GM10248 (cell line): ENCODE measurements at regions not wholly inside any gene's neighbourhood (a gene's known extent, or its start where the extent isn't known, plus 50 kb on each side); places are given as distances from the start of the nearest gene placed in this dataset.

ENCODE experiments used
- CTCF ChIA-PET: fragments of 300-600 bp; sonication (Branson Sonifier 250); formaldehyde crosslinking; extraction: SDS; loops from one replicate; lab custom pipeline; 2021; ENCODE audit warnings: antibody characterized with exemption; lab: Yijun Ruan, JAX
- POLR2A ChIA-PET: fragments of 350-650 bp; sonication (Branson Sonifier 250); formaldehyde crosslinking; extraction: SDS; loops from one replicate; lab custom pipeline; 2020; ENCODE audit warnings: antibody characterized with exemption; lab: Yijun Ruan, JAX
- DNase-seq: peaks from one replicate; pipeline ENCODE4 v3.0.0; 2012; ENCODE audit errors: extremely low spot score
- CTCF ChIP-seq: IDR thresholded peaks from 2 replicates; pipeline ENCODE4 v1.5.1; 2012; ENCODE audit warnings: mild to moderate bottlenecking, low read depth; ENCODE audit errors: extremely low read depth, missing control alignments, control extremely low read depth

GRCh38 chr7:32256376-32256775 lies 186.2 kb upstream of the PDE1C start:
- POLR2A ChIA-PET: no interaction called here
- no peak for TF ChIP-seq CTCF
- no peak for DNase-seq
- CTCF ChIA-PET: interaction anchor here (1.3 to 1.7 kb wide), 3 partner anchors 11 to 46 kb away, joined by 4 to 5 read pairs (median 5); no protein-coding TSS in a partner anchor

- TF ChIP-seq CTCF: no peak
- ChIA-PET POLR2A (no interaction called here), CTCF (interaction anchor here (1.7 kb wide), 1 partner anchor 14 kb away, joined by 4 read pairs; no protein-coding TSS in a partner anchor)
- no peak for DNase-seq
Measured at GRCh38 chr7:32255036-32255435, 184.8 kb upstream of the PDE1C start.

GRCh38 chr7:32253299-32253698 lies 183.1 kb upstream of the PDE1C start:
- POLR2A ChIA-PET: no interaction called here
- no peak for DNase-seq

GRCh38 chr7:32251659-32252058 lies 181.5 kb upstream of the PDE1C start:
- DNase-seq: no peak
- TF ChIP-seq CTCF: no peak
- ChIA-PET POLR2A (no interaction called here), CTCF (no interaction called here)

More at GRCh38 chr7:32253299-32253698, 183.1 kb upstream of the PDE1C start:
- CTCF ChIA-PET: no interaction called here
- TF ChIP-seq CTCF: no peak

- no peak for DNase-seq
- CTCF ChIA-PET: no interaction called here
- POLR2A ChIA-PET: no interaction called here
- no peak for TF ChIP-seq CTCF
Measured at GRCh38 chr7:32250471-32251260, 180.5 kb upstream of the PDE1C start.

GRCh38 chr7:32250003-32250402 lies 179.8 kb upstream of the PDE1C start:
- DNase-seq: no peak
- CTCF ChIA-PET: no interaction called here
- TF ChIP-seq CTCF: no peak
- POLR2A ChIA-PET: no interaction called here
